Endothelial cell of umbilical vein (primary cell): ENCODE measurements at regions not wholly inside any gene's neighbourhood (a gene's known extent, or its start where the extent isn't known, plus 50 kb on each side); places are given as distances from the start of the nearest gene placed in this dataset.

ENCODE experiments used
- BruUV-seq: library from RNA; stranded (reverse); fragments of 400-500 nt; replicated peaks from 2 replicates; lab custom pipeline; 2021; lab: Mats Ljungman, UMichigan
- CTCF ChIA-PET: fragments of 300-600, 350-600 bp; sonication (Branson Sonifier 250); formaldehyde crosslinking; loops from one replicate; lab custom pipeline; 2021; ENCODE audit warnings: antibody characterized with exemption, inconsistent platforms; lab: Charles Lee
- POLR2A ChIA-PET: fragments of 300-600, 350-600 bp; sonication (Branson Sonifier 250); formaldehyde crosslinking; loops from one replicate; lab custom pipeline; 2021; ENCODE audit warnings: antibody characterized with exemption, inconsistent platforms; lab: Charles Lee
- DNase-seq: peaks from one replicate; pipeline ENCODE4 v3.0.0-alpha.2; 2011; ENCODE audit warnings: low read depth, low spot score
- FAIRE-seq: peaks from 2 replicates; lab custom pipeline; 2011; peaks lifted over from hg19 to GRCh38; lab: Jason Lieb, UNC
- H2AFZ ChIP-seq: 2 replicates; pipeline ENCODE4 v1.6.0; 2012; ENCODE audit warnings: low read depth, low read length, control low read depth, inconsistent platforms
- H3K27ac ChIP-seq: 2 replicates; pipeline ENCODE4 v1.5.1; 2011; ENCODE audit warnings: low read depth, mild to moderate bottlenecking, control low read depth, low read length, moderate library complexity; ENCODE audit not compliant: insufficient read depth
- H3K27me3 ChIP-seq, 2 experiments: 2 replicates each; pipeline versions ENCODE4 v1.6.0 to v1.6.1; 2011; ENCODE audit warnings: low read length in 2 of 2, mixed read lengths in 1 of 2; ENCODE audit not compliant: control insufficient read depth in 2 of 2, insufficient read depth in 2 of 2
- H3K36me3 ChIP-seq, 2 experiments: 2 replicates in 1 of 2; 3 replicates in 1 of 2; pipeline ENCODE4 v1.5.1; 2011; ENCODE audit warnings: low read length in 2 of 2, mild to moderate bottlenecking in 1 of 2, moderate library complexity in 1 of 2; ENCODE audit not compliant: control insufficient read depth in 2 of 2, insufficient read depth in 2 of 2; ENCODE audit errors: extremely low read depth in 1 of 2
- H3K4me1 ChIP-seq: 3 replicates; pipeline ENCODE4 v1.5.1; 2011; ENCODE audit warnings: mild to moderate bottlenecking, low read length; ENCODE audit not compliant: control insufficient read depth, insufficient read depth; ENCODE audit errors: extremely low read depth
- H3K4me2 ChIP-seq: 2 replicates; pipeline ENCODE4 v1.6.1; 2011; ENCODE audit warnings: low read length, control low read depth, mixed read lengths; ENCODE audit not compliant: insufficient read depth
- H3K4me3 ChIP-seq, 3 experiments: fragments of 200-600 bp in 1 of 3; sonication (generic), shearing (Covaris generic) in 1 of 3; replicated peaks in 1 of 3; 2 replicates each; pipeline ENCODE4 v1.5.1; 2011 to 2016; ENCODE audit warnings: control low read depth in 3 of 3, low read length in 3 of 3, mild to moderate bottlenecking in 2 of 3, inconsistent platforms in 1 of 3, low read depth in 1 of 3, moderate library complexity in 1 of 3; ENCODE audit not compliant: insufficient read depth in 1 of 3
- H3K79me2 ChIP-seq: 2 replicates; pipeline ENCODE4 v1.6.0; 2012; ENCODE audit warnings: low read length, inconsistent platforms; ENCODE audit not compliant: control insufficient read depth, insufficient read depth
- H3K9ac ChIP-seq: replicated peaks from 2 replicates; pipeline ENCODE3; 2011; ENCODE audit warnings: low read length, control low read depth; ENCODE audit not compliant: insufficient read depth; ENCODE audit errors: extremely low read depth
- H3K9me1 ChIP-seq: replicated peaks from 3 replicates; pipeline ENCODE4 v1.6.0; 2011; ENCODE audit warnings: mild to moderate bottlenecking, low read length; ENCODE audit not compliant: control insufficient read depth, insufficient read depth; ENCODE audit errors: extremely low read depth
- H3K9me3 ChIP-seq: replicated peaks from 2 replicates; pipeline ENCODE4 v1.5.1; 2012; ENCODE audit warnings: low read length, inconsistent platforms; ENCODE audit not compliant: control insufficient read depth, insufficient read depth
- H4K20me1 ChIP-seq: replicated peaks from 2 replicates; pipeline ENCODE3; 2011; ENCODE audit warnings: mild to moderate bottlenecking, low read length; ENCODE audit not compliant: control insufficient read depth, insufficient read depth; ENCODE audit errors: extremely low read depth
- FOS ChIP-seq: IDR thresholded peaks from 2 replicates; pipeline ENCODE4 v1.6.1; 2011; ENCODE audit warnings: mild to moderate bottlenecking, low read length, moderate library complexity, borderline replicate concordance; ENCODE audit not compliant: insufficient read depth
- GATA2 ChIP-seq: IDR thresholded peaks from 2 replicates; pipeline ENCODE4 v1.7.0; 2011; ENCODE audit warnings: low read depth, mild to moderate bottlenecking, moderate library complexity, mixed read lengths, low read length; ENCODE audit not compliant: insufficient read length, insufficient read depth
- MYC ChIP-seq: IDR thresholded peaks from one replicate; pipeline ENCODE4 v1.6.1; 2011; ENCODE audit warnings: mild to moderate bottlenecking, low read depth, low read length
- POLR2A ChIP-seq: IDR thresholded peaks from 2 replicates; pipeline ENCODE4 v1.6.1; 2012; ENCODE audit warnings: low read depth, mild to moderate bottlenecking, control low read depth, low read length
- POLR2AphosphoS5 ChIP-seq: IDR thresholded peaks from 2 replicates; pipeline ENCODE4 v1.6.1; 2012; ENCODE audit warnings: low read depth, mild to moderate bottlenecking, control low read depth, low read length, moderate library complexity; ENCODE audit not compliant: insufficient read depth
- dilution Hi-C: fragments of 300-500 bp; cut with MboI; formaldehyde crosslinking; loops from one replicate; pipeline ENCODE4 v1.15.0; 2019; ENCODE audit warnings: low sequenced_read_pairs; ENCODE audit not compliant: extremely low pct_ligation_motif_present
- intact Hi-C: fragments of 100-400 bp; cut with micrococcal nuclease; formaldehyde crosslinking; loops from one replicate; pipeline ENCODE4 v1.10.0; 2022

- Histone ChIP-seq H3K36me3 (no peaks in the 10 kb centered on the region), H3K27ac (no peak overlapping the region), H3K4me2 (no peak overlapping the region), H3K9me1 (no peaks in the 10 kb centered on the region), H3K9me3 (no peaks in the 10 kb centered on the region), H3K79me2 (no peaks in the 10 kb centered on the region), H3K4me1 (peaks cover 5% of the 10 kb centered on the region), H3K9ac (no peak overlapping the region), H2AFZ (no peak overlapping the region), H3K4me3 (no peak overlapping the region), H3K27me3 (peaks cover 15 to 30% of the 10 kb centered on the region in 2 experiments), H4K20me1 (no peaks in the 10 kb centered on the region)
- CTCF ChIA-PET = interaction anchor here (0.7 kb wide), 1 partner anchor 150 kb away, joined by 4 read pairs; no protein-coding TSS in a partner anchor
- POLR2A ChIA-PET = interaction anchor here (0.6 kb wide), 1 partner anchor 8 kb away, joined by 3 read pairs; no protein-coding TSS in a partner anchor
- no peak for TF ChIP-seq POLR2AphosphoS5
- no peak for TF ChIP-seq POLR2A
- TF ChIP-seq GATA2 = no peak
- TF ChIP-seq FOS = no peak
- TF ChIP-seq MYC = no peak
- dilution Hi-C loops (no loop called here), intact Hi-C loops (loop anchor here (1.0 to 10.0 kb wide), 8 partner anchors 71 to 916 kb away; partner anchors contain the start of gene RHBDD1)
- FAIRE-seq (no peak), DNase-seq (no peak)
- no TSS peak for BruUV-seq
These were observed 146.4 kb downstream of the IRS1 start for GRCh38 chr2:226652983-226653765.

- H3K9ac ChIP-seq = no peak overlapping the region
- TF ChIP-seq FOS (peak; percentile 44), GATA2 (no peak)
- H3K27ac ChIP-seq = no peak overlapping the region
- dilution Hi-C loops = no loop called here
- no peaks in the 10 kb centered on the region for H4K20me1 ChIP-seq
- FAIRE-seq = no peak
- H3K27me3 ChIP-seq = peaks cover 15 to 29% of the 10 kb centered on the region in 2 experiments
- ChIA-PET CTCF (interaction anchor here (0.7 to 1.1 kb wide), 2 partner anchors 150 kb away, joined by 3 to 4 read pairs; no protein-coding TSS in a partner anchor), POLR2A (no interaction called here)
- H3K9me3 ChIP-seq = no peaks in the 10 kb centered on the region
- H3K4me3 ChIP-seq = no peak overlapping the region
- no peak overlapping the region for H3K4me2 ChIP-seq
- H3K79me2 ChIP-seq = no peaks in the 10 kb centered on the region
- H3K36me3 ChIP-seq = no peaks in the 10 kb centered on the region
- DNase-seq = peak; percentile 11
- no TSS peak for BruUV-seq
- peaks cover 5% of the 10 kb centered on the region for H3K4me1 ChIP-seq
- H2AFZ ChIP-seq = no peak overlapping the region
- intact Hi-C loops = loop anchor here (1.0 to 10.0 kb wide), 8 partner anchors 70 to 915 kb away; partner anchors contain the start of gene RHBDD1
- no peaks in the 10 kb centered on the region for H3K9me1 ChIP-seq
These were observed 147.3 kb downstream of the IRS1 start for GRCh38 chr2:226652369-226652768.
